H1 (cell line): ENCODE measurements at regions not wholly inside any gene's neighbourhood (a gene's known extent, or its start where the extent isn't known, plus 50 kb on each side); places are given as distances from the start of the nearest gene placed in this dataset.

ENCODE experiments used
- BRCA1 ChIP-seq: IDR thresholded peaks from 2 replicates; pipeline ENCODE4 v1.6.1; 2012; ENCODE audit warnings: low read depth, low read length, improper control_type of control experiment
- GTF2F1 ChIP-seq: IDR thresholded peaks from 2 replicates; pipeline ENCODE4 v1.6.1; 2012; ENCODE audit warnings: low read depth, low read length, improper control_type of control experiment, borderline replicate concordance
- JUND ChIP-seq: IDR thresholded peaks from 2 replicates; pipeline ENCODE4 v1.6.1; 2011; ENCODE audit warnings: mild to moderate bottlenecking, improper control_type of control experiment, low read length
- KDM4A ChIP-seq: IDR thresholded peaks from one replicate; pipeline ENCODE4 v1.7.1; 2012; ENCODE audit warnings: low read depth, mild to moderate bottlenecking, moderate library complexity, low read length, inconsistent platforms; ENCODE audit not compliant: severe bottlenecking
- KDM5A ChIP-seq: fragments of 200-600 bp; IDR thresholded peaks from 2 replicates; pipeline ENCODE4 v1.7.1; 2012; ENCODE audit warnings: mild to moderate bottlenecking, low read length, inconsistent platforms, mixed read lengths
- PHF8 ChIP-seq: fragments of 200-600 bp; sonication (generic); conservative IDR thresholded peaks from 2 replicates; pipeline ENCODE4 v1.7.1; 2012; ENCODE audit warnings: low read depth, mild to moderate bottlenecking, inconsistent platforms, low read length, moderate library complexity
- RBBP5 ChIP-seq: IDR thresholded peaks from 2 replicates; pipeline ENCODE4 v1.7.1; 2012; ENCODE audit warnings: low read depth, mild to moderate bottlenecking, inconsistent platforms, low read length, moderate library complexity, borderline replicate concordance
- TAF1 ChIP-seq: IDR thresholded peaks from 2 replicates; pipeline ENCODE4 v1.6.1; 2011; ENCODE audit warnings: mild to moderate bottlenecking, low read depth, low read length
- TEAD4 ChIP-seq: IDR thresholded peaks from 2 replicates; pipeline ENCODE4 v1.6.1; 2012; ENCODE audit warnings: low read depth, low read length, inconsistent platforms, mixed read lengths
- TF ChIP-seq, protein P1 (sequence below): fragments of 300-600 bp; sonication (generic); IDR thresholded peaks from 2 replicates; pipeline ENCODE4 v1.7.1; 2012; ENCODE audit warnings: low read length, moderate library complexity, mild to moderate bottlenecking, inconsistent platforms; ENCODE audit not compliant: insufficient replicate concordance
- TF ChIP-seq, protein P2 (sequence below): IDR thresholded peaks from 2 replicates; pipeline ENCODE4 v1.6.1; 2012; ENCODE audit warnings: low read length, inconsistent platforms

DNA sequence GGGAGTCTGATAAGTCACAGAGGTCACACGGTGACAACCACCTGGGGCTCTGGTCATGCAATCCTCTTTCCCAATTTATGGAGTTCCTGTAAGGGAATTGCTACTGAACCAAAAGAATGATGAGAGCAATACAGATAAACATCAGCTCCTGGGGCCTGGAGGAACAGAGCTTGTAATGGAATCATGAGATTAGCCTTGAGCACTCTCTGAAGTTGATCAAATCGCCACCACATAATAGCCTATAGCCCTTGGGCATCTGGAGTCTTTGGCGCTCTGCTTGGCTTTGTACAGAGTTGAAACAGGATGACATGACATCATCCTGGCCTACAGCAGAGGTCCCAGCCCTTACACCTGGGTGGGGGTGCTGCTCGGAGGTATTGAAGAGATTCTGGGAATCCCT, 154.3 kb upstream of the DTNBP1 start (continued):
- TF ChIP-seq, protein P1, sequence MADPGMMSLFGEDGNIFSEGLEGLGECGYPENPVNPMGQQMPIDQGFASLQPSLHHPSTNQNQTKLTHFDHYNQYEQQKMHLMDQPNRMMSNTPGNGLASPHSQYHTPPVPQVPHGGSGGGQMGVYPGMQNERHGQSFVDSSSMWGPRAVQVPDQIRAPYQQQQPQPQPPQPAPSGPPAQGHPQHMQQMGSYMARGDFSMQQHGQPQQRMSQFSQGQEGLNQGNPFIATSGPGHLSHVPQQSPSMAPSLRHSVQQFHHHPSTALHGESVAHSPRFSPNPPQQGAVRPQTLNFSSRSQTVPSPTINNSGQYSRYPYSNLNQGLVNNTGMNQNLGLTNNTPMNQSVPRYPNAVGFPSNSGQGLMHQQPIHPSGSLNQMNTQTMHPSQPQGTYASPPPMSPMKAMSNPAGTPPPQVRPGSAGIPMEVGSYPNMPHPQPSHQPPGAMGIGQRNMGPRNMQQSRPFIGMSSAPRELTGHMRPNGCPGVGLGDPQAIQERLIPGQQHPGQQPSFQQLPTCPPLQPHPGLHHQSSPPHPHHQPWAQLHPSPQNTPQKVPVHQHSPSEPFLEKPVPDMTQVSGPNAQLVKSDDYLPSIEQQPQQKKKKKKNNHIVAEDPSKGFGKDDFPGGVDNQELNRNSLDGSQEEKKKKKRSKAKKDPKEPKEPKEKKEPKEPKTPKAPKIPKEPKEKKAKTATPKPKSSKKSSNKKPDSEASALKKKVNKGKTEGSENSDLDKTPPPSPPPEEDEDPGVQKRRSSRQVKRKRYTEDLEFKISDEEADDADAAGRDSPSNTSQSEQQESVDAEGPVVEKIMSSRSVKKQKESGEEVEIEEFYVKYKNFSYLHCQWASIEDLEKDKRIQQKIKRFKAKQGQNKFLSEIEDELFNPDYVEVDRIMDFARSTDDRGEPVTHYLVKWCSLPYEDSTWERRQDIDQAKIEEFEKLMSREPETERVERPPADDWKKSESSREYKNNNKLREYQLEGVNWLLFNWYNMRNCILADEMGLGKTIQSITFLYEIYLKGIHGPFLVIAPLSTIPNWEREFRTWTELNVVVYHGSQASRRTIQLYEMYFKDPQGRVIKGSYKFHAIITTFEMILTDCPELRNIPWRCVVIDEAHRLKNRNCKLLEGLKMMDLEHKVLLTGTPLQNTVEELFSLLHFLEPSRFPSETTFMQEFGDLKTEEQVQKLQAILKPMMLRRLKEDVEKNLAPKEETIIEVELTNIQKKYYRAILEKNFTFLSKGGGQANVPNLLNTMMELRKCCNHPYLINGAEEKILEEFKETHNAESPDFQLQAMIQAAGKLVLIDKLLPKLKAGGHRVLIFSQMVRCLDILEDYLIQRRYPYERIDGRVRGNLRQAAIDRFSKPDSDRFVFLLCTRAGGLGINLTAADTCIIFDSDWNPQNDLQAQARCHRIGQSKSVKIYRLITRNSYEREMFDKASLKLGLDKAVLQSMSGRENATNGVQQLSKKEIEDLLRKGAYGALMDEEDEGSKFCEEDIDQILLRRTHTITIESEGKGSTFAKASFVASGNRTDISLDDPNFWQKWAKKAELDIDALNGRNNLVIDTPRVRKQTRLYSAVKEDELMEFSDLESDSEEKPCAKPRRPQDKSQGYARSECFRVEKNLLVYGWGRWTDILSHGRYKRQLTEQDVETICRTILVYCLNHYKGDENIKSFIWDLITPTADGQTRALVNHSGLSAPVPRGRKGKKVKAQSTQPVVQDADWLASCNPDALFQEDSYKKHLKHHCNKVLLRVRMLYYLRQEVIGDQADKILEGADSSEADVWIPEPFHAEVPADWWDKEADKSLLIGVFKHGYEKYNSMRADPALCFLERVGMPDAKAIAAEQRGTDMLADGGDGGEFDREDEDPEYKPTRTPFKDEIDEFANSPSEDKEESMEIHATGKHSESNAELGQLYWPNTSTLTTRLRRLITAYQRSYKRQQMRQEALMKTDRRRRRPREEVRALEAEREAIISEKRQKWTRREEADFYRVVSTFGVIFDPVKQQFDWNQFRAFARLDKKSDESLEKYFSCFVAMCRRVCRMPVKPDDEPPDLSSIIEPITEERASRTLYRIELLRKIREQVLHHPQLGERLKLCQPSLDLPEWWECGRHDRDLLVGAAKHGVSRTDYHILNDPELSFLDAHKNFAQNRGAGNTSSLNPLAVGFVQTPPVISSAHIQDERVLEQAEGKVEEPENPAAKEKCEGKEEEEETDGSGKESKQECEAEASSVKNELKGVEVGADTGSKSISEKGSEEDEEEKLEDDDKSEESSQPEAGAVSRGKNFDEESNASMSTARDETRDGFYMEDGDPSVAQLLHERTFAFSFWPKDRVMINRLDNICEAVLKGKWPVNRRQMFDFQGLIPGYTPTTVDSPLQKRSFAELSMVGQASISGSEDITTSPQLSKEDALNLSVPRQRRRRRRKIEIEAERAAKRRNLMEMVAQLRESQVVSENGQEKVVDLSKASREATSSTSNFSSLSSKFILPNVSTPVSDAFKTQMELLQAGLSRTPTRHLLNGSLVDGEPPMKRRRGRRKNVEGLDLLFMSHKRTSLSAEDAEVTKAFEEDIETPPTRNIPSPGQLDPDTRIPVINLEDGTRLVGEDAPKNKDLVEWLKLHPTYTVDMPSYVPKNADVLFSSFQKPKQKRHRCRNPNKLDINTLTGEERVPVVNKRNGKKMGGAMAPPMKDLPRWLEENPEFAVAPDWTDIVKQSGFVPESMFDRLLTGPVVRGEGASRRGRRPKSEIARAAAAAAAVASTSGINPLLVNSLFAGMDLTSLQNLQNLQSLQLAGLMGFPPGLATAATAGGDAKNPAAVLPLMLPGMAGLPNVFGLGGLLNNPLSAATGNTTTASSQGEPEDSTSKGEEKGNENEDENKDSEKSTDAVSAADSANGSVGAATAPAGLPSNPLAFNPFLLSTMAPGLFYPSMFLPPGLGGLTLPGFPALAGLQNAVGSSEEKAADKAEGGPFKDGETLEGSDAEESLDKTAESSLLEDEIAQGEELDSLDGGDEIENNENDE = no peak
- TF ChIP-seq JUND (no peak), RBBP5 (no peak), BRCA1 (no peak), TEAD4 (no peak), KDM5A (no peak), GTF2F1 (no peak), KDM4A (no peak), PHF8 (no peak), TAF1 (no peak)
- TF ChIP-seq, protein P2, sequence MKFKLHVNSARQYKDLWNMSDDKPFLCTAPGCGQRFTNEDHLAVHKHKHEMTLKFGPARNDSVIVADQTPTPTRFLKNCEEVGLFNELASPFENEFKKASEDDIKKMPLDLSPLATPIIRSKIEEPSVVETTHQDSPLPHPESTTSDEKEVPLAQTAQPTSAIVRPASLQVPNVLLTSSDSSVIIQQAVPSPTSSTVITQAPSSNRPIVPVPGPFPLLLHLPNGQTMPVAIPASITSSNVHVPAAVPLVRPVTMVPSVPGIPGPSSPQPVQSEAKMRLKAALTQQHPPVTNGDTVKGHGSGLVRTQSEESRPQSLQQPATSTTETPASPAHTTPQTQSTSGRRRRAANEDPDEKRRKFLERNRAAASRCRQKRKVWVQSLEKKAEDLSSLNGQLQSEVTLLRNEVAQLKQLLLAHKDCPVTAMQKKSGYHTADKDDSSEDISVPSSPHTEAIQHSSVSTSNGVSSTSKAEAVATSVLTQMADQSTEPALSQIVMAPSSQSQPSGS = no peak
